SIG-M5 treated with dmso at 0.1 percent for 504 hours (cell line): ENCODE measurements at regions not wholly inside any gene's neighbourhood (a gene's known extent, or its start where the extent isn't known, plus 50 kb on each side); places are given as distances from the start of the nearest gene placed in this dataset.

ENCODE experiments used
- DNase-seq: peaks from one replicate; lab custom pipeline; 2025; ENCODE audit not compliant: unreplicated experiment; lab: John Stamatoyannopoulos, UW

GRCh38 chr9:3732077-3733038 lies 206.6 kb upstream of the RFX3 start:
- DNase-seq: peak; percentile 74

- DNase-seq: no peak
These were observed 204.7 kb upstream of the RFX3 start for GRCh38 chr9:3730511-3730922.

- no peak for DNase-seq
These were observed 195.3 kb upstream of the RFX3 start for GRCh38 chr9:3721096-3721495.

GRCh38 chr9:3719286-3719685 lies 193.5 kb upstream of the RFX3 start:
- DNase-seq: no peak

GRCh38 chr9:3716415-3716814 lies 190.6 kb upstream of the RFX3 start:
- DNase-seq: no peak

- DNase-seq: no peak
These were observed 182.9 kb upstream of the RFX3 start for GRCh38 chr9:3708751-3709150.

GRCh38 chr9:3704890-3705289 lies 179.1 kb upstream of the RFX3 start:
- no peak for DNase-seq

- DNase-seq: no peak
These were observed 175.0 kb upstream of the RFX3 start for GRCh38 chr9:3700772-3701171.

GRCh38 chr9:3699883-3700282 lies 174.1 kb upstream of the RFX3 start:
- DNase-seq: peak; percentile 27

GRCh38 chr9:3698531-3698930 lies 172.7 kb upstream of the RFX3 start:
- no peak for DNase-seq

- no peak for DNase-seq
These were observed 172.3 kb upstream of the RFX3 start for GRCh38 chr9:3698076-3698475.

GRCh38 chr9:3696368-3696767 lies 170.6 kb upstream of the RFX3 start:
- no peak for DNase-seq

- DNase-seq: no peak
These were observed 166.8 kb upstream of the RFX3 start for GRCh38 chr9:3692606-3693005.

- no peak for DNase-seq
These were observed 163.8 kb upstream of the RFX3 start for GRCh38 chr9:3689555-3689954.

GRCh38 chr9:3687145-3687544 lies 161.3 kb upstream of the RFX3 start:
- no peak for DNase-seq

GRCh38 chr9:3682186-3682585 lies 156.4 kb upstream of the RFX3 start:
- DNase-seq: no peak

- no peak for DNase-seq
These were observed 151.7 kb upstream of the RFX3 start for GRCh38 chr9:3677541-3677940.

GRCh38 chr9:3676766-3677165 lies 151.0 kb upstream of the RFX3 start:
- no peak for DNase-seq

- no peak for DNase-seq
These were observed 150.1 kb upstream of the RFX3 start for GRCh38 chr9:3675946-3676345.

- no peak for DNase-seq
These were observed 148.8 kb upstream of the RFX3 start for GRCh38 chr9:3674561-3674960.

- no peak for DNase-seq
These were observed 146.6 kb upstream of the RFX3 start for GRCh38 chr9:3672399-3672798.

- DNase-seq: no peak
These were observed 138.2 kb upstream of the RFX3 start for GRCh38 chr9:3664044-3664443.

GRCh38 chr9:3662671-3663070 lies 136.9 kb upstream of the RFX3 start:
- no peak for DNase-seq
